OCI-LY3 (cell line): ENCODE measurements at regions not wholly inside any gene's neighbourhood (a gene's known extent, or its start where the extent isn't known, plus 50 kb on each side); places are given as distances from the start of the nearest gene placed in this dataset.

Source experiments
- CTCF ChIP-seq: fragments of 200-600, 300-600 bp; sonication (generic); IDR thresholded peaks from 2 replicates; pipeline ENCODE4 v1.5.1; 2014; ENCODE audit warnings: antibody characterized with exemption, low read length, low read depth
- EZH2phosphoT487 ChIP-seq: fragments of 200-600 bp; shearing (Covaris generic); IDR thresholded peaks from 2 replicates; pipeline ENCODE4 v1.6.1; 2018; ENCODE audit warnings: antibody characterized with exemption, mixed run types, low read depth

GRCh38 chr6:40815731-40816130 is 223.3 kb downstream of the UNC5CL start:
- TF ChIP-seq CTCF, result no peak
- no peak for TF ChIP-seq EZH2phosphoT487
